ENCODE measurements at regions not wholly inside any gene's neighbourhood (a gene's known extent, or its start where the extent isn't known, plus 50 kb on each side); places are given as distances from the start of the nearest gene placed in this dataset.
"Not testable (repeated sequence)": the region's sequence is repeated elsewhere in the genome, so short reads cannot be mapped to it uniquely, and the experiment has no call there.

- DNase-seq; H3K27me3 ChIP-seq; H3K4me3 ChIP-seq; H3K27ac ChIP-seq; H3K36me3 ChIP-seq; ATAC-seq; intact Hi-C loops (cut with DNase I); H3K4me1 ChIP-seq; H3K9me3 ChIP-seq: not testable (repeated sequence)
- 79 to 91% (median 83%) methylated on average over 11 of the region's 11 CpGs for WGBS, 4 donors
Observed at GRCh38 chr12:14032191-14032590, 50.8 kb upstream of the GRIN2B start.

- peaks cover 0 to 4% (median 0%) of the 10 kb centered on the region in 9 donors for H3K27me3 ChIP-seq
- 17 to 43% (median 39%) methylated on average over 2 of the region's 2 CpGs for WGBS, 4 donors
- H3K36me3 ChIP-seq, result no peaks in the 10 kb centered on the region
- no peak overlapping the region for H3K27ac ChIP-seq
- intact Hi-C loops (cut with DNase I), result no loop called here
- H3K4me3 ChIP-seq, result no peak overlapping the region
- no peak for TF ChIP-seq POLR2A (IDR thresholded peaks at IDR 0.05)
- no peak for TF ChIP-seq CTCF (IDR thresholded peaks at IDR 0.05)
- H3K9me3 ChIP-seq, result peaks cover 0 to 11% (median 0%) of the 10 kb centered on the region in 12 donors
- no peak for ATAC-seq
- H3K4me1 ChIP-seq, result no peaks in the 10 kb centered on the region
- no peak for DNase-seq
Observed at GRCh38 chr12:14043776-14044175, 62.4 kb upstream of the GRIN2B start.

- H3K27me3 ChIP-seq, result peaks cover 0 to 4% (median 0%) of the 10 kb centered on the region in 9 donors
- 76 to 91% (median 79%) methylated on average over 4 of the region's 4 CpGs for WGBS, 4 donors
- TF ChIP-seq CTCF (IDR thresholded peaks at IDR 0.05), result no peak
- TF ChIP-seq POLR2A (IDR thresholded peaks at IDR 0.05), result no peak
- ATAC-seq, result no peak
- DNase-seq, result no peak
- H3K4me1 ChIP-seq, result no peaks in the 10 kb centered on the region
- no peak overlapping the region for H3K27ac ChIP-seq
- intact Hi-C loops (cut with DNase I), result no loop called here
- no peaks in the 10 kb centered on the region for H3K9me3 ChIP-seq
- no peaks in the 10 kb centered on the region for H3K36me3 ChIP-seq
- H3K4me3 ChIP-seq, result no peak overlapping the region
Observed at GRCh38 chr12:14048941-14049545, 67.6 kb upstream of the GRIN2B start.

GRCh38 chr12:14057895-14058294 is 76.5 kb upstream of the GRIN2B start:
- TF ChIP-seq POLR2A (IDR thresholded peaks at IDR 0.05), result no peak
- H3K36me3 ChIP-seq, result no peaks in the 10 kb centered on the region
- ATAC-seq (no peak), DNase-seq (no peak)
- H3K27ac ChIP-seq, result no peak overlapping the region
- 34 to 51% (median 45%) methylated on average over 7 of the region's 7 CpGs for WGBS, 4 donors
- H3K9me3 ChIP-seq, result no peaks in the 10 kb centered on the region
- no peak overlapping the region for H3K4me3 ChIP-seq
- peaks cover 0 to 8% (median 0%) of the 10 kb centered on the region in 12 donors for H3K4me1 ChIP-seq
- peaks cover 0 to 6% (median 0%) of the 10 kb centered on the region in 9 donors for H3K27me3 ChIP-seq
- intact Hi-C loops (cut with DNase I), result no loop called here

GRCh38 chr12:14058717-14059116 is 77.3 kb upstream of the GRIN2B start:
- Histone ChIP-seq H3K36me3 (no peaks in the 10 kb centered on the region), H3K4me1 (peaks cover 0 to 8% (median 0%) of the 10 kb centered on the region in 12 donors), H3K9me3 (no peaks in the 10 kb centered on the region), H3K27ac (no peak overlapping the region), H3K27me3 (peaks cover 0 to 6% (median 0%) of the 10 kb centered on the region in 9 donors), H3K4me3 (no peak overlapping the region)
- 56 to 73% (median 61%) methylated on average over 1 of the region's 1 CpG for WGBS, 4 donors
- no peak for ATAC-seq
- intact Hi-C loops (cut with DNase I), result no loop called here
- TF ChIP-seq CTCF (IDR thresholded peaks at IDR 0.05) (no peak), POLR2A (IDR thresholded peaks at IDR 0.05) (no peak)
- DNase-seq, result peak in 1 of 5 donors; percentile 27

All from heart left ventricle (tissue), 16 donors.